Spinal cord (tissue), 9 donors: ENCODE measurements at regions not wholly inside any gene's neighbourhood (a gene's known extent, or its start where the extent isn't known, plus 50 kb on each side); places are given as distances from the start of the nearest gene placed in this dataset.

Experiments used
- DNase-seq, 6 donors: peaks; one replicate each; pipeline versions ENCODE4 v3.0.0 to v3.0.0-alpha.2; 2013 to 2015; ENCODE audit warnings: low spot score in 6 of 6, low read depth in 4 of 6
- H3K27ac ChIP-seq: one replicate; pipeline ENCODE4 v1.5.1; 2013; ENCODE audit warnings: low read depth, low read length, control low read depth
- H3K27me3 ChIP-seq: one replicate; pipeline ENCODE4 v1.6.1; 2013; ENCODE audit warnings: low read length; ENCODE audit not compliant: control insufficient read depth, insufficient read depth
- H3K36me3 ChIP-seq: one replicate; pipeline ENCODE4 v1.6.1; 2013; ENCODE audit warnings: low read length; ENCODE audit not compliant: control insufficient read depth, insufficient read depth
- H3K4me1 ChIP-seq: one replicate; pipeline ENCODE4 v1.6.1; 2013; ENCODE audit warnings: low read length; ENCODE audit not compliant: control insufficient read depth, insufficient read depth
- H3K4me3 ChIP-seq: one replicate; pipeline ENCODE4 v1.5.1; 2013; ENCODE audit warnings: low read depth, low read length, control low read depth
- H3K9me3 ChIP-seq: one replicate; pipeline ENCODE4 v1.6.1; 2013; ENCODE audit warnings: low read length; ENCODE audit not compliant: control insufficient read depth, insufficient read depth
- WGBS: methylation state at CpG from one replicate; pipeline ENCODE4 v1.1.5; 2013; ENCODE audit warnings: missing lambda C conversion rate; ENCODE audit not compliant: insufficient coverage; 5-methylcytosine and 5-hydroxymethylcytosine counted together
- donor health status: healthy.

DNA sequence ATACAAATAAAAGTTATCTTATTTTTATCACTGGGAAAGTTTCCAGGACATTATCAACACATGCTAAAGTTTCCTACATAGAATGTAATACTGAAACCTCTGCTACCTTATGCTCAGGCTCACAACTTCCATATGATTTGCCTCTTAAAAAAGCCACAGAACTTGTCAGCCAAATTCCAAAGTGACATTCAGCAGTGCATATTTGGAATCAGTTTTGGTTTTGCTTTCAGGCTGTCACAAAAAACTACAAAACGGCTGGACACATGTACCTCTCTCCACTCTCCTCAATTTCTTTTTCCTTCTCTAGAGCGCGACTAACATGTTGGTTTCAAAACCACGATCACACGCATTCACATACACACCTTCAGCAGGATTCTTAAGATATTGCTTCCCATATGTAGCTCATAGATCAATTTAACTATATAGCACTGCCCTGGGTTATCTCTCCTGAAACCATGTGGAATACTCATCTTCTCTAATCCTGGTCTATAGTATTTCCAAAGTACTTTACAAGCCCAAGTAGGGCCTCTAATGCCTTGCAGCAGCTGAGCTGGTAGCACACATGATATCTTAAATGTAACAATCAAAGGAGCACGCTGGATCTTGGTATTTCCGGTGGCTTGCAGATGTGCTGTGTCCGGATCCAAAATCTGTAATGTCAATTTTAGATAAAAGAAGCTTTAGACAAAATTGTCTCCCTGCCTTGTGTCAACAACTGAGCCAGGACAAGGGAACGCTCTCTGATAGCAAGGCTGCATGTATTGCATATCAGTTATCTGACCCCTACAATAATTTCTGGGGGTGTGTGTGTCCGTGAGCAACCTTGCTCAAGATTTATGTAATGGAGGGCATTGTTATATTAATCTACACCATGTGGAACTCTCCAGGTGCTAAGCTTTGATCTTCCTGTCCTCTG lies 203.2 kb downstream of the DMRT2 start:
- H3K4me3 ChIP-seq, result no peak overlapping the region
- WGBS, result 89% methylated on average over 5 of the region's 10 CpGs

DNA sequence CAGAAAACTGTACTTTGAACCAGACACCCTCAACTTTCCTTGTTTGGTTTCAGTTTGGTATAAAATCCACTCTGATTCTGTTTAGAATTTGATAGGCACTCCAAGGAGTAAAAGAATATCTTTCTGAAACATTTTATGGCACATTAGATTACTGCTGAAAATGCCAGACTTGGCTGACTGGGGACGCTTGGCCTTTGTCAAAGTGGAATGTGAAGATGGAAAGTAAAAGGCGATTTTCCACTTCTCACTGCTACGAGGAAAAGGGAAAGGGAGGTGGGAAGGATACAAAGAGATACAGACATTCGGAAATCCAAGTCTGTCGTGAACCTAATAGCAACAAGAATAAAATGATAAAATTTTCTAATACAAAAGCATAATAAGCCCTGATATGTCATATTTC lies 203.9 kb downstream of the DMRT2 start:
- Histone ChIP-seq H3K4me3 (no peak overlapping the region), H3K27me3 (no peaks in the 10 kb centered on the region), H3K27ac (no peak overlapping the region), H3K4me1 (no peaks in the 10 kb centered on the region), H3K36me3 (no peaks in the 10 kb centered on the region), H3K9me3 (no peaks in the 10 kb centered on the region)
- DNase-seq, result no peak
- no CpG with 5 or more reads among the region's 5 CpGs for WGBS

More for the DNA sequence above, 203.2 kb downstream of the DMRT2 start:
- H3K27me3 ChIP-seq, result no peaks in the 10 kb centered on the region
- no peak overlapping the region for H3K27ac ChIP-seq
- DNase-seq, result peak in 1 of 6 donors; percentile 61
- no peaks in the 10 kb centered on the region for H3K4me1 ChIP-seq
- H3K9me3 ChIP-seq, result no peaks in the 10 kb centered on the region
- no peaks in the 10 kb centered on the region for H3K36me3 ChIP-seq

DNA sequence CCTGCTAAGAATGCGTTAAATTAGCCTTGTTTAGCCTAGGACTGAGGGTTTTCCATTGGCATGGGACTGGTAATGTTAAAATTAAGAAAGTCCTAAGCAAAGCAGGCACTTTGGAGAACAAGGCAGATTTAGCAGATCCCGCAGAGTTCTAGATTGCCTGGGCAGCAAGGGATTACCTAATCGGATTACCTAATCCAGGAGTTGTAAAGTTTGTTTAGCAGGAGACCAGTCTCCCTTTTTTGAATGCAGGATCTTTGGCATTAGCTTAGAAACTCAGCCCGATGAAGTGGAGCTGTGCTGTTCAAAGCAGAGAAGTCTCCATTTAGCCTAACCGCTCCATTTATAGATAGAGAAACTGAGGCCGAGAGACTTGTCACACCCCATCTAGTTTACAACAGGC lies 206.0 kb downstream of the DMRT2 start:
- H3K9me3 ChIP-seq, result no peaks in the 10 kb centered on the region
- H3K4me3 ChIP-seq, result no peak overlapping the region
- H3K27ac ChIP-seq, result no peak overlapping the region
- no peaks in the 10 kb centered on the region for H3K4me1 ChIP-seq
- H3K27me3 ChIP-seq, result no peaks in the 10 kb centered on the region
- no peaks in the 10 kb centered on the region for H3K36me3 ChIP-seq
- 98% methylated on average over 6 of the region's 6 CpGs for WGBS
- no peak for DNase-seq

DNA sequence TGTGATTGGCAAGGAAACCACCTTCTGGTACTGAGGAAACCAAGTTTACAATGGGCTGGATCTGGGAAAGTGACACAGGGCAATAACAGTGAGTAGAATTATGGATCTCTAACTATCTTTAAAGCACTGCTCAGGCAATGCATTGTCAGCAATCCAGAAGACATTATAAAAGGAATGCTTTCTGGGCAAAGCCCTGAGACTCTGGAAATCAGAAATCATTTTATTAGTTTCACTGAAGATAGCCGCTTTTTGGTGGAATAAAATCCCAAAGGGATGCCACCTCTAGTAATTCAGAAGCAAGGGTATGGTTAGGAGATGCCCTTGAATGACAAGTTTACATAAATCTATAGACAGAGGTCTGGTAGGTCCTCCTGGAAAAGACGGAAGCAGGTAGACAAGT lies 211.1 kb downstream of the DMRT2 start:
- Histone ChIP-seq H3K27me3 (no peaks in the 10 kb centered on the region), H3K27ac (no peak overlapping the region), H3K4me3 (no peak overlapping the region), H3K9me3 (no peaks in the 10 kb centered on the region), H3K4me1 (no peaks in the 10 kb centered on the region), H3K36me3 (no peaks in the 10 kb centered on the region)
- no peak for DNase-seq
- no CpG with 5 or more reads among the region's 2 CpGs for WGBS

DNA sequence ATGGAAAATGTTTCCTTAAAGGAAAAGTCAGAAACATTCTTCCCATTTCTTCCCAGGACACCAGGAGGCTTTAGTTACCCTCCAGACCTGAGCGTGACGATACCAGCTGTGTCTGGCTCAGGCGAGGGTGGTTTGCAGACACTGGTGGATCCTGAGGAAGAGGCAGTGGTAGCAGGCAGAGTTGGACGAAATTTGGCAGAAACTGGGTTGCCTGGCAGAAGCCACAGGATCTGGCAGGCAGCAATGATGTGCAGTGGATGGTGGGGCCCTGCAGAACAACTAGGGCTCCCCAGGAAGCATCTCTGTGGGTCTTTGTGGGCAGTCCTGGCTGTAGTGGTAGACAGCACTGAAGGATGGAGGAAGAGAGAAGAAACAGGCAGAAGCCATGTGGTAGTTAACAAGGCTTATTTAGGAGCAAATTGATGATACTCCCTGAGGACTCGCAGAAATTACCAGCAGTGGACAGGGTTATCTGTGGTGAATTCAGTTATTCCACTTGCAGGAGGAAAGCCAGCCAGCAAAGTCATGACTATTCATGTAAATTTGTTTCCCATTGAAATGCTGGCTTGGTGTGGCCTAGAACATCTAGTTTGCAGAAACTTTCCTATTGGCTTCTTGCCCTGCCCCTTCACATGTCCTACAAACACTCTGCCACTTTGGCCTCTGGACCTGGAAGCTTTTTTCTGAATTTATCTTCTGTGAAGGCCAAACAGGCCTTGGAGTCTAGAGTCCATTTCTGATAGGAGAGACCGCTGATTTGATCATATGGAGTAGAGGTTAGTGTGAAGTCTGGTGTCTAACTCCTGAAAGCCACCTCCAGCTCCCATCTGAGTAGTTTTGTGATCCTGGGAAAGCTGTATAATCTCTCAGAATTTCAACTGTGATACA lies 212.0 kb downstream of the DMRT2 start:
- DNase-seq, result no peak
- H3K27ac ChIP-seq, result no peak overlapping the region
- H3K27me3 ChIP-seq, result no peaks in the 10 kb centered on the region
- H3K9me3 ChIP-seq, result no peaks in the 10 kb centered on the region
- no peaks in the 10 kb centered on the region for H3K36me3 ChIP-seq
- no peak overlapping the region for H3K4me3 ChIP-seq
- H3K4me1 ChIP-seq, result no peaks in the 10 kb centered on the region
- 86% methylated on average over 5 of the region's 6 CpGs for WGBS

DNA sequence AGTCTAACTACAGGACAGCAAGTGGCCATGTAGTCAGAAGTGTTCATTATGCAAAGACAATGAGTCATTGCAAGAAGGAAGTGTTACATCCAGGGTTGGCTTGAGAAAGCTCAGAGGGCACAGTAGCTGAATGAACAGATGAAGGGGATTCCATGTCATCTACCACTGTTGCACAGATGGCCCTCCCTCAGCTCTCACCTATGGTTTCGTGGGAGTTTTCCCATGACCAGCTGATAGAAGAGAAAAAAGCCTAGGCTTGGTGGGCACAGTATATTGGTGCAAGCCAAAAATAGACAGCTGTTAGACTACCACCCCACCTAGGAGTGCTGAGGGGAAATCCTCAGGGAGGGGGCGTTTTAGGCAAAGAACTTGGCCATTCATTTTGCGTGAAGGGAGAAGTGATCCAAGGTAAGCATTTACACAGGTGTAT lies 217.0 kb downstream of the DMRT2 start:
- 88% methylated on average over 2 of the region's 3 CpGs for WGBS
- H3K27me3 ChIP-seq, result no peaks in the 10 kb centered on the region
- no peaks in the 10 kb centered on the region for H3K9me3 ChIP-seq
- no peaks in the 10 kb centered on the region for H3K4me1 ChIP-seq
- no peak overlapping the region for H3K27ac ChIP-seq
- no peaks in the 10 kb centered on the region for H3K36me3 ChIP-seq
- DNase-seq, result no peak
- no peak overlapping the region for H3K4me3 ChIP-seq

DNA sequence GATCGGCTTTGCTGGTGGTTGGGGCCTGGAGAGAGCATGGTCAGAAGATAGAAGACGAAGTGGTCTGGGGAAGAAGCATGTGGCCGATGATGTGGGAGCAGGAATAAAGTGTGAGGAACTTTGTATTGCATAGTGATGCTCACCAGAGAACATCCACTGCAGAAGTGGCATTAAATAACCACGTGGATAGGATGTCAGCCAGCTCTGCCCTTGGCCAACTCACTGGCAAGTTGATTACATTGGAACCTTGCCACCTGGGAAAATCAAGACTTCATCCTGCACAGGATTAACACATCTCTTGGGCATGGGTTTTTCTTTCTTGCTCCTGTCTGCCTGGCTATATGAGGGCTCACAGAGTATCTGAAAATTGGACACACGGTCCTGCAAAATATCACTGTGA lies 217.4 kb downstream of the DMRT2 start:
- H3K27me3 ChIP-seq, result no peaks in the 10 kb centered on the region
- no peak overlapping the region for H3K27ac ChIP-seq
- no peaks in the 10 kb centered on the region for H3K4me1 ChIP-seq
- no peaks in the 10 kb centered on the region for H3K36me3 ChIP-seq
- 83% methylated on average over 5 of the region's 5 CpGs for WGBS
- no peak for DNase-seq
- H3K4me3 ChIP-seq, result no peak overlapping the region
- no peaks in the 10 kb centered on the region for H3K9me3 ChIP-seq

DNA sequence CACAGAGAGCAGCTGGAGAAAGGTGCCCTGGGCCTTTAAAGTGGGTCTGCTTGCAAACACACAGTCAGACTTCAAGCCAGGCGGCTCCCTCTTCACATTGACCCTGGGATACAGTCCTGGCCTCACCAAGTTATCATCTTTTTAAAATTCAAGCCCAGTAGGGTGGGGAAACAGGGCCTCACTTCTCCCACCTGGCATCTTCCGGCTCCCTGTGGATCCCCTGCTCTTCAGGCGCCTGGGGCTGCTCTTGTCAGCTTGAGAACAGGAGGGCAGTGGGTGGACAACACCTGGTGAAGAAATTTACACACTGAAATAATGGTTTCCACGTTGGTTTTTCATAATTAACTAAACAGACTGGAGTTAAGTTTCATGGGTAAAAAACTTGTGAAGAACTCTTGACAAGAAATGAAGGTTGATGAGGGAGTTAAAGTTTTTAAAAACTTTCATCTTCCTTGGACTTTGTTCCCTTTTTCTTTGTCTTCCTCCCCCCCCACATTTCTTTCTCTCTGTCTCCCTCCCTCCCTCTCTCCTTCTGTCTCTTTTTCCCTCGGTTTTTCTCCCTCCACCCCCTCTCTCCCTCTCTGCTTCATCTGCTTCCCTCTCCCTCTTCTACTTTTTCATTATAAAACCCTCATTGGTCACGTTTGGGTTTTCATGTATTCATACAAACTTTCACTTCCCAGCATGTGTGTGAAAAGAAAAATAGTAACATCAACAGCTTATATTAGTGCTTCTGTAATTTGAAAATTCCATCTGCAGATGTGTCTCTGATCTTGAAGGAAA lies 219.6 kb downstream of the DMRT2 start:
- Histone ChIP-seq H3K36me3 (no peaks in the 10 kb centered on the region), H3K27me3 (no peaks in the 10 kb centered on the region), H3K9me3 (no peaks in the 10 kb centered on the region), H3K27ac (no peak overlapping the region), H3K4me1 (no peaks in the 10 kb centered on the region), H3K4me3 (no peak overlapping the region)
- no peak for DNase-seq
- WGBS, result 44% methylated on average over 2 of the region's 6 CpGs

DNA sequence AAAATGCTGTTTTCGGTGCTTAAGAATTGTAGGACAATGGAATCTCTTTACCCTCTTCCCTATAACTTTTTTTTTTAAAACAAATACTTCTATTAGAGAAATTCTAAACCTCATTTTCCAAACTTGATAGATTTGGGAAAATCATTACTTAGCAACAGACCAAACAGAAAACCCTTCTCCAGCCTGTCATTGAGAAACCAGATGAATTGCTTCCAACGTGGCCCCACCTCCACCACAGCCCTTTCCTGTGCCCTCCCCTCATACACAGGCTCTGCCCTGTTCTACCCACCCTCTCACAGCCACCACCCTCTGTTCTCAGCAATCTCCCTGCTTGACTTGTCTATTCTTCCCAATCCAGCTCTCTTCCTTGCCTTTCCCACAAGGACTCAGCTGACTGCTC lies 221.2 kb downstream of the DMRT2 start:
- no peaks in the 10 kb centered on the region for H3K27me3 ChIP-seq
- no peak overlapping the region for H3K27ac ChIP-seq
- DNase-seq, result no peak
- no peak overlapping the region for H3K4me3 ChIP-seq
- H3K9me3 ChIP-seq, result no peaks in the 10 kb centered on the region
- no peaks in the 10 kb centered on the region for H3K36me3 ChIP-seq
- H3K4me1 ChIP-seq, result no peaks in the 10 kb centered on the region
- WGBS, result 43% methylated on average over 1 of the region's 2 CpGs
